BLaER1 treated with 17β-estradiol and CSF1 and Interleukin-3, amounts not matched to agents 10 nM and 100 nM (cell line): ENCODE measurements at regions not wholly inside any gene's neighbourhood (a gene's known extent, or its start where the extent isn't known, plus 50 kb on each side); places are given as distances from the start of the nearest gene placed in this dataset.

Experiments
- H3K27ac ChIP-seq, 11 experiments: shearing (Covaris generic); formaldehyde crosslinking; 2 replicates each; pipeline ENCODE4 v1.8.1; 2022
- H3K27me3 ChIP-seq, 11 experiments: shearing (Covaris generic); formaldehyde crosslinking; 2 replicates each; pipeline ENCODE4 v1.8.1; 2022
- H3K36me3 ChIP-seq, 11 experiments: shearing (Covaris generic); formaldehyde crosslinking; 2 replicates each; pipeline ENCODE4 v1.8.1; 2022
- H3K4me1 ChIP-seq, 10 experiments: shearing (Covaris generic); formaldehyde crosslinking; 2 replicates each; pipeline ENCODE4 v1.8.1; 2022
- H3K4me2 ChIP-seq, 11 experiments: shearing (Covaris generic); formaldehyde crosslinking; 2 replicates each; pipeline ENCODE4 v1.8.1; 2022
- H3K4me3 ChIP-seq, 10 experiments: shearing (Covaris generic); formaldehyde crosslinking; 2 replicates each; pipeline ENCODE4 v1.8.1; 2022
- H3K9ac ChIP-seq, 11 experiments: shearing (Covaris generic); formaldehyde crosslinking; 2 replicates each; pipeline ENCODE4 v1.8.1; 2022
- H3K9me3 ChIP-seq, 11 experiments: shearing (Covaris generic); formaldehyde crosslinking; replicated peaks in 1 of 11; 2 replicates each; pipeline ENCODE4 v1.8.1; 2022
- H4K20me1 ChIP-seq, 11 experiments: shearing (Covaris generic); formaldehyde crosslinking; 2 replicates each; pipeline ENCODE4 v1.8.1; 2022
- Cebpa-rat ChIP-seq, 11 experiments: shearing (Covaris generic); IDR thresholded peaks; 2 replicates each; pipeline ENCODE4 v1.8.1; 2022

DNA sequence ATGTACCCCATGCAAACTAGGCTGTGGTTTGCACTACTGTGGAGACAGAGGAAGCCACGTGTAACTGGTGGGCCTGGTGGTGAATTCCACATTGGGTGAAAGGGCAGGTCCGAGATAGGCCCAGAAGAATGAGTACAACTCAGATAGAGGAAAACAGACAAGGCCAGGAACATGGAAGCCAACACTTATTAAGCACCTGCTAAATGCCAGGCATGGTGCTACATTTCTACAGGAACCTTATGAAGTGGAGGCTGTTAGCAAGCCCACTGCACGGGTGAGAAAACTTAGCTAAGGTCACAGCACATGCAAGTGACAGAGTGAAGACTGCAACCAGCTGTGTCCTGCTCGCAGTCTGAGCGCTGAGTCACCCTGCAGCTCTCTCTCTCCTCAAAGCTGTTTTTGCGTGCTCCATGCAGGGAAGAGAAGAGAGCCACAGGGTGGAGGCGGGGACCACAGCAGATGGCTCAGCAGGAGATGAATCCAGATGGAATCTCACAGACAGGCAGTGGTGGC lies 65.5 kb upstream of the SPTLC1 start:
- Histone ChIP-seq H3K4me2 (peak overlapping the region; percentile 24 to 74 (median 49); a peak in 21 of 22 replicates), H3K36me3 (no peaks in the 10 kb centered on the region), H3K9ac (no peak overlapping the region), H3K27ac (peak overlapping the region in 2 of 11 experiments; percentile 1 to 40; a peak in 2 of 22 replicates), H3K9me3 (peaks cover 0 to 11% (median 0%) of the 10 kb centered on the region in 11 experiments; a peak in 2 of 22 replicates), H3K4me1 (peaks cover 7 to 28% (median 15%) of the 10 kb centered on the region in 10 experiments; a peak in 19 of 20 replicates), H4K20me1 (no peaks in the 10 kb centered on the region), H3K4me3 (no peak overlapping the region), H3K27me3 (no peaks in the 10 kb centered on the region)
- no peak for TF ChIP-seq Cebpa-rat (IDR thresholded peaks at IDR 0.05)

DNA sequence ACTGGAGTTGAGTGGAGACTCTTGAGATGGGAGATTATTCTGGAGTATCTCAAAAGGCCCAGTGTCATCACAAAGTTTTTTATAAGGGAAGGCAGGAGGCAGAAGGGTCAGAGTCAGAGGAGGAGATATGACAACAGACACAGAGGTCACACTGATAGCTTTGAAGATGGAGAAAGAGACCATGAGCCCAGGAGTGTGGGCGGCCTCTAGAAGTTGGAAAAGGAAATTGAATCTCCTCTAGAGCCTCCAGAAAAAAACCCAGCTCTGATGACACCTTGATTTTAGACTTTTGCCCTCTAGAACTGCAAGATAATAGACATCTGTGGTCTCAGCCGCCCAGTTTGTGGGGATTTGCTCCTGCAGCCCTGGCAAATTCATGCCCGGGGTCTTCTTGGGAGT lies 64.8 kb upstream of the SPTLC1 start:
- H3K4me3 ChIP-seq = no peak overlapping the region
- peaks cover 7 to 24% (median 15%) of the 10 kb centered on the region in 10 experiments; a peak in 19 of 20 replicates for H3K4me1 ChIP-seq
- no peak for TF ChIP-seq Cebpa-rat (IDR thresholded peaks at IDR 0.05)
- H3K27ac ChIP-seq = no peak overlapping the region
- no peaks in the 10 kb centered on the region for H4K20me1 ChIP-seq
- H3K36me3 ChIP-seq = no peaks in the 10 kb centered on the region
- peak overlapping the region; percentile 24 to 74 (median 49); a peak in 17 of 22 replicates for H3K4me2 ChIP-seq
- no peak overlapping the region for H3K9ac ChIP-seq
- H3K27me3 ChIP-seq = no peaks in the 10 kb centered on the region
- H3K9me3 ChIP-seq = peaks cover 0 to 11% (median 0%) of the 10 kb centered on the region in 11 experiments; a peak in 2 of 22 replicates

DNA sequence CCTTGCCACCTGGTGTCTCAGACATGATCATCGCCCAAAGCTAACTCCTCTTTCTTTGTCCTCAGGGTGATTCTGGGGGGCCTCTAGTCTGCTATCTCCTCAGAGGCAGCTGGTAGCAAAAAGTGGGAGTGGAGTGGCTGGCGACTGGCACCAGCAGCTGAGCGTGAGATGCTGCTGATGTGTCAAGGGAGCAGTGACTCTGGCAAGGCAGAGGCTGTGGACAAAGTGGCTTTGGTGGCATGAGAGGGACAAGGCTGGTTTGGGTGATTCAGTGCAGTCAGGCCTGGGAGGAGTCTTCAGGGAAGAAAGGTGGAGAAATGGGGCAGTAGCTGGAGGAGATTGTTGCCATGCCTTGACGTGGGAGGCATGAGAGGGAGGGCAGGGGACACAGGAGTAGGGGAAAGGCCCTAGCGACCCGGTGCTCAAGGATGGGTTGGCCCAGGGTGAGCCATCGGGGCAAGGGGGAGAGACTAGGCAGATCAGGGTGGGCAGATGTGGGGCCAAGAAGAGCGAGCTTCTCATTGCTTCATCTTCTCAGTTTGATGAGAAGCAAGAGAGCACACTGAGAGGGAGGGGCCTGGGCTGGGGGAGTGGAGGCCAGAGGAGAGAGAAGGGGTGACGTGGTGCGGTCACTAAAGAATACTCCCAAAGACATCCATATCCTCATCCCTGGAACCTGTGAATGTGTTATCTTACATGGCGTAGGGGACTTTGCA lies 64.2 kb upstream of the SPTLC1 start:
- Histone ChIP-seq H3K4me1 (peaks cover 7 to 24% (median 15%) of the 10 kb centered on the region in 10 experiments; a peak in 19 of 20 replicates), H3K4me3 (no peak overlapping the region), H3K27me3 (no peaks in the 10 kb centered on the region), H3K9ac (no peak overlapping the region), H3K27ac (no peak overlapping the region), H3K4me2 (peak overlapping the region in 1 of 11 experiments; percentile 7; a peak in 1 of 22 replicates), H4K20me1 (no peaks in the 10 kb centered on the region), H3K9me3 (peaks cover 0 to 11% (median 1%) of the 10 kb centered on the region in 11 experiments; a peak in 5 of 22 replicates), H3K36me3 (no peaks in the 10 kb centered on the region)
- TF ChIP-seq Cebpa-rat (IDR thresholded peaks at IDR 0.05) = no peak

DNA sequence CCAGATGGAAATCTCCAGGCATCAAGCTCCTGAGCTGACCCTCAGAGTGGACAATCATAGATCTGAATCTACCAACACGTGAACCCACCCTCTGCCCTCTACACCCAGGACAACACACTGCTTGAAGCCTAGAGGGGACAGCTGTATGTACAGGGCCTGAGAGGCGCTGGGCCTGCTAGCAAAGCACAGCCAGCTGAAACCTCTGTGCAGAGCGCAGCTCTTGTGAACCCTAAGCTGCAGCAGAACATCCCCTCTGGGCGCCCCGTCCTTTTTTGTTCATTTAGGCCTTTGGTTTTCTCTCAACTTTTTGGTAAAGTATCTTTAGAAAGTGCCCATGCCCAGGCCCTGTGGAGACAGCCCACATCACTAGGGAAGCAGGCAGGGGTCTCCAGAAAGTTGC lies 62.4 kb upstream of the SPTLC1 start:
- no peaks in the 10 kb centered on the region for H4K20me1 ChIP-seq
- no peak overlapping the region for H3K9ac ChIP-seq
- no peak overlapping the region for H3K27ac ChIP-seq
- no peak overlapping the region for H3K4me3 ChIP-seq
- H3K4me2 ChIP-seq = no peak overlapping the region
- H3K36me3 ChIP-seq = no peaks in the 10 kb centered on the region
- H3K9me3 ChIP-seq = peaks cover 16 to 28% (median 20%) of the 10 kb centered on the region in 11 experiments
- no peak for TF ChIP-seq Cebpa-rat (IDR thresholded peaks at IDR 0.05)
- no peaks in the 10 kb centered on the region for H3K27me3 ChIP-seq
- H3K4me1 ChIP-seq = peaks cover 7 to 24% (median 15%) of the 10 kb centered on the region in 10 experiments; a peak in 19 of 20 replicates

DNA sequence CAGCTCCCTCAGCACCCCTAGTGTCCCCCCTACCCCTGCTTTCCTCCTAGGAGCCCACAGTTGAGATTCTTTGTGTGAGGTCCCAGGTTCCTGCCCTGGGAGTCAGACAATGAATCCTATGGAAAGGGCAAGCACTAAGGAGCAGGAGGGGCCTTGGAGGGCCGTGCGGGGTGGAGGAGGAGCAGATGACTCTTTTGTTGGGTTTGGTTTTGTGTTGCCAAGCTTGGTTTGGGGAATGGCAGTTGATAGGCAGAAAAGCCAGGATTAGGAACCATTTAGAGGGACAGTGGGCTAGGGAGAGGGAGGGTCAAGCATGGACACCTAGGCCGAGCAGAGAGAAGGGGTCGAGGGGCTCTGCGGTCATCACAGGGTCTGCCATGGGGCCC lies 61.6 kb upstream of the SPTLC1 start:
- Histone ChIP-seq H3K9ac (no peak overlapping the region), H3K9me3 (peaks cover 16 to 30% (median 22%) of the 10 kb centered on the region in 11 experiments), H3K4me1 (peaks cover 7 to 24% (median 15%) of the 10 kb centered on the region in 10 experiments; a peak in 19 of 20 replicates), H3K4me2 (no peak overlapping the region), H3K4me3 (no peak overlapping the region), H4K20me1 (no peaks in the 10 kb centered on the region), H3K27me3 (no peaks in the 10 kb centered on the region), H3K27ac (no peak overlapping the region), H3K36me3 (no peaks in the 10 kb centered on the region)
- TF ChIP-seq Cebpa-rat (IDR thresholded peaks at IDR 0.05) = no peak

DNA sequence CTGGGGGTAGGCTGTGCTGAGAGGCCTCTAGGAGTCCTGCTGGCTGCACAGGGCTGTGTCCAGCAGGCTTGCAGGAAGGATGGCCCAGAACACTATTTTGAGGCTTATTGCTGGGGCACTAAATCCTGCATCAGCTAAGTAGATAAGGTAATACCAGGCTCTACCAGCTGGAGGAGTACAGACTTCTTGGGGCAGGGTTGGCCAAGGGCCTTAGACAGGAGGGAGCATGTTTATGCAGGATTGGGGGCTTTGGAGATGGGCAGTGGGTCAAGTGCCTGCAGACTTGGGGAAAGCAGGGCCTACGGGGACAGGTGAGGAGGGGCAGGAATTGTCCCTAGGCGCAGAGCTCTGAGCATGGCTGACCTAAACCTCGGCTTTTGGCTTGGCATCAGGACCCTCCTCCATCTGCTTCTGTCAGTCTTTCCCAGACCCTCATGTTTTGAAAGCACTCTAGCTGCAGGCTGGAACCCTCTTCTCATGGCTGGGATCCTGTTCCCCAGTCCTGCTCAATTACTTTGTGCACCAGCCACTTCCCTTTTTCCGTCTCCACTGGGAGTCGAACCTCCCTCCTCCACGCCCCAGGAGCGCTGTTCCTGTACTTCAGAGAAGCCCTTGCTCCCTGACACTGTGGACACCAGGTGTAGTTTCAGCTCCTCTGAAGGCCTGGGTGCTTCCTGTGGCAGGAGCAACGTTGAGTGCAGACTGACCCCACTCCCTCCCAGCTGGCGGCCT lies 61.0 kb upstream of the SPTLC1 start:
- no peaks in the 10 kb centered on the region for H3K27me3 ChIP-seq
- peaks cover 16 to 27% (median 21%) of the 10 kb centered on the region in 11 experiments for H3K9me3 ChIP-seq
- peaks cover 7 to 22% (median 12%) of the 10 kb centered on the region in 10 experiments; a peak in 19 of 20 replicates for H3K4me1 ChIP-seq
- peak overlapping the region in 1 of 11 experiments; percentile 13; a peak in 1 of 22 replicates for H3K4me2 ChIP-seq
- no peak overlapping the region for H3K4me3 ChIP-seq
- no peak overlapping the region for H3K9ac ChIP-seq
- no peak for TF ChIP-seq Cebpa-rat (IDR thresholded peaks at IDR 0.05)
- no peak overlapping the region for H3K27ac ChIP-seq
- no peaks in the 10 kb centered on the region for H4K20me1 ChIP-seq
- no peaks in the 10 kb centered on the region for H3K36me3 ChIP-seq

DNA sequence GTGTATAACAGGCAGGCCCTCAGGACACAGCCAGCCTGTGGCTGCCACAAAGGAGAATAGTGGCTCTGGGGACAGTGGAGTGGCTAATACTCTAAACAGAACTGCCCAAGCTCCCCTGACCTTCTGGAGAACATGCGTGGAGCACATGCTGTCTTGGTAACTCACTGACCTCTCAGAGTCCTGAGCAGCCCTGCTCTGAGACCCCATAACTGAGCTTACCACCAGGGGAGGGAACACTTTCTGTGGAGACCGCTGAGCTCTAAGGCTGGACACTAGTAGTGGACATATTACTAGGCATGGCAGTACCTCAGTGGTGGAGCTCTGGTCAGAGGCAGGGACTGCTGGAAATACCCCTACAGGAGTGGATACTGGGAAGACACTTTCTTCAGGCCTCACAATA lies 60.2 kb upstream of the SPTLC1 start:
- no peak for TF ChIP-seq Cebpa-rat (IDR thresholded peaks at IDR 0.05)
- Histone ChIP-seq H3K27me3 (no peaks in the 10 kb centered on the region), H3K9me3 (peaks cover 16 to 27% (median 20%) of the 10 kb centered on the region in 11 experiments), H3K4me1 (peaks cover 3 to 21% (median 4%) of the 10 kb centered on the region in 10 experiments; a peak in 19 of 20 replicates), H3K4me2 (no peak overlapping the region), H3K36me3 (no peaks in the 10 kb centered on the region), H3K4me3 (no peak overlapping the region), H3K27ac (no peak overlapping the region), H3K9ac (no peak overlapping the region), H4K20me1 (no peaks in the 10 kb centered on the region)

DNA sequence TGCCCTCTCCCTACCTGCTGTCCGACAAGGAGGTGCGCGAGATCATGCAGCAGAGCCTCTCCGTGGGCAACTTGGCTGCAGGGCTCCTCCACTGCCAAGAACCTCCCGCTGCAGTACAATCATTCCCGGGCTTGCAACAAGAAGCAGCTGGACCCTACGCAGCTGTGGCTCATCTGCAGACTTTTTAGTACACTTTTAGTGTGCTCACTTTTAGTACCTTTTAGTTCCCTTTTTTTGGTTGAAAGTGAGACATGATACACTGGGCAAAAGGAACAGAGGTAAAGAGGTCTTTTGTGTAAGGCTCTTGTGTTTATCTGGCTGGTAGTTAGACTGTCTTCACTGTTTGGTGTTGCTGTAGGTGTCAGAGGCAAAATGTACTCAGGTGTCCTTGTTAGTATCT lies 58.1 kb upstream of the SPTLC1 start:
- no peak overlapping the region for H3K9ac ChIP-seq
- H4K20me1 ChIP-seq = no peaks in the 10 kb centered on the region
- H3K36me3 ChIP-seq = no peaks in the 10 kb centered on the region
- no peak overlapping the region for H3K4me3 ChIP-seq
- H3K27ac ChIP-seq = no peak overlapping the region
- no peak for TF ChIP-seq Cebpa-rat (IDR thresholded peaks at IDR 0.05)
- H3K27me3 ChIP-seq = no peaks in the 10 kb centered on the region
- no peak overlapping the region for H3K4me2 ChIP-seq
- peaks cover 0 to 11% (median 0%) of the 10 kb centered on the region in 10 experiments; a peak in 3 of 20 replicates for H3K4me1 ChIP-seq
- peaks cover 16 to 27% (median 20%) of the 10 kb centered on the region in 11 experiments for H3K9me3 ChIP-seq

DNA sequence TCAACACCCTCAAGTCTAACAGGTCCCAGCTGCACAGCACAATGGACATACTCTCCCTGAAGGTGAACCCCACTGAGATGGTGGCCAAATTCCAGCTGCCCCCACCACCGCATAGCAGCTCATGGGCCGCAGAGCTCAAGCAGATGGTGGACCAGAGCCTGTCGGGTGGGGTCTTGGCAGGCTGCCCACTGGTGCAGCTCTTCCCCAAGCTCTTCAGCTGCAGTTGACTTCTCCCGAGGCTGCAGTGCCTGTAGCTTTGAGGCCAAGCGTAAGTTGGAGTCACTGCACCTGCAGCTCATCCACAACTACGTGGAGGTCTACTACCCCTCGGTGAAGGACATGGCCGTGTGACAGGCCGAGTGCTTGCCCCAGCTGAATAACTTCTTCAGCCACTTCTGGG lies 56.6 kb upstream of the SPTLC1 start:
- TF ChIP-seq Cebpa-rat (IDR thresholded peaks at IDR 0.05) = no peak
- Histone ChIP-seq H3K4me2 (no peak overlapping the region; a peak in 1 of 22 replicates), H3K9ac (no peak overlapping the region)

More for the DNA sequence above, 56.6 kb upstream of the SPTLC1 start:
- no peak overlapping the region for H3K27ac ChIP-seq
- H3K9me3 ChIP-seq = peaks cover 16 to 27% (median 20%) of the 10 kb centered on the region in 11 experiments
- H3K27me3 ChIP-seq = no peaks in the 10 kb centered on the region
- H4K20me1 ChIP-seq = no peaks in the 10 kb centered on the region
- H3K4me3 ChIP-seq = no peak overlapping the region
- H3K4me1 ChIP-seq = peaks cover 0 to 11% (median 0%) of the 10 kb centered on the region in 10 experiments; a peak in 3 of 20 replicates
- H3K36me3 ChIP-seq = no peaks in the 10 kb centered on the region
